Coronary artery (tissue), 2 donors: ENCODE measurements at regions not wholly inside any gene's neighbourhood (a gene's known extent, or its start where the extent isn't known, plus 50 kb on each side); places are given as distances from the start of the nearest gene placed in this dataset.

ENCODE experiments used
- DNase-seq: peaks from one replicate; pipeline ENCODE4 v3.0.0-alpha.2; 2017; ENCODE audit warnings: low spot score
- H3K27ac ChIP-seq, 2 donors: fragments of 200-600 bp; sonication (generic); one replicate each; pipeline ENCODE4 v1.5.1; 2016 to 2019
- H3K4me3 ChIP-seq: fragments of 200-600 bp; sonication (generic); 2 replicates; pipeline ENCODE4 v1.5.1; 2016; ENCODE audit warnings: mild to moderate bottlenecking, moderate library complexity
- CTCF ChIP-seq: fragments of 200-600 bp; sonication (generic); IDR thresholded peaks from one replicate; pipeline ENCODE4 v1.5.1; 2019; ENCODE audit warnings: antibody characterized with exemption

GRCh38 chr1:189350983-189351616 is 1126.6 kb downstream of the BRINP3 start:
- DNase-seq: no peak
- peak overlapping the region; percentile 0 for H3K4me3 ChIP-seq
- no peak for TF ChIP-seq CTCF
- no peak overlapping the region for H3K27ac ChIP-seq

GRCh38 chr1:189351960-189352359 is 1125.7 kb downstream of the BRINP3 start:
- Histone ChIP-seq H3K4me3 (no peak overlapping the region), H3K27ac (no peak overlapping the region)
- no peak for TF ChIP-seq CTCF
- no peak for DNase-seq

- H3K27ac ChIP-seq: no peak overlapping the region
- no peak for DNase-seq
- no peak overlapping the region for H3K4me3 ChIP-seq
- no peak for TF ChIP-seq CTCF
Observed at GRCh38 chr1:189356206-189356605, 1121.5 kb downstream of the BRINP3 start.

- no peak for DNase-seq
- no peak overlapping the region for H3K4me3 ChIP-seq
- H3K27ac ChIP-seq: no peak overlapping the region
- TF ChIP-seq CTCF: no peak
Observed at GRCh38 chr1:189357317-189357716, 1120.3 kb downstream of the BRINP3 start.

- Histone ChIP-seq H3K27ac (no peak overlapping the region), H3K4me3 (no peak overlapping the region)
- no peak for TF ChIP-seq CTCF
- DNase-seq: no peak
Observed at GRCh38 chr1:189369612-189370011, 1108.1 kb downstream of the BRINP3 start.

- DNase-seq: no peak
- Histone ChIP-seq H3K27ac (no peak overlapping the region), H3K4me3 (no peak overlapping the region)
- no peak for TF ChIP-seq CTCF
Observed at GRCh38 chr1:189374816-189375215, 1102.8 kb downstream of the BRINP3 start.

GRCh38 chr1:189405419-189405818 is 1072.2 kb downstream of the BRINP3 start:
- H3K27ac ChIP-seq: no peak overlapping the region
- no peak overlapping the region for H3K4me3 ChIP-seq
- no peak for DNase-seq
- no peak for TF ChIP-seq CTCF
